T-cell (primary cell): ENCODE measurements at regions not wholly inside any gene's neighbourhood (a gene's known extent, or its start where the extent isn't known, plus 50 kb on each side); places are given as distances from the start of the nearest gene placed in this dataset.

Source experiments
- ATAC-seq, 4 experiments: fragments of 200-7000 bp in 3 of 4; fragments of 150-1000 bp in 1 of 4; cut with Tn5 transposase; replicated peaks in 1 of 4; 1 replicate in 3 of 4; 2 replicates in 1 of 4; pipeline ENCODE4 v1.10.0; 2021; ENCODE audit warnings: moderate library complexity in 3 of 4, mild to moderate bottlenecking in 2 of 4, moderate number of reproducible peaks in 1 of 4
- CTCF ChIA-PET, 2 donors: fragments of 300-600 bp; sonication (Branson Sonifier 250); formaldehyde crosslinking; loops; one replicate each; lab custom pipeline; 2022; ENCODE audit warnings: antibody characterized with exemption in 2 of 2; lab: Charles Lee
- POLR2A ChIA-PET, 2 donors: fragments of 300-600 bp; sonication (Branson Sonifier 250); formaldehyde crosslinking; loops; one replicate each; lab custom pipeline; 2022; ENCODE audit warnings: antibody characterized with exemption in 2 of 2; lab: Charles Lee
- DNase-seq, 35 experiments: peaks; one replicate each; pipeline versions ENCODE4 v3.0.0 to v3.0.0-alpha.2; 2013 to 2023
- H3K27ac ChIP-seq: one replicate; pipeline ENCODE4 v1.5.1; 2013; ENCODE audit warnings: low read length
- H3K27me3 ChIP-seq, 2 experiments: replicated peaks in 1 of 2; 1 replicate in 1 of 2; 2 replicates in 1 of 2; pipeline versions ENCODE4 v1.6.1 to v1.7.0; 2013; ENCODE audit warnings: low read length in 1 of 2, mixed read lengths in 1 of 2; ENCODE audit not compliant: control insufficient read depth in 2 of 2, insufficient read depth in 2 of 2; ENCODE audit errors: extremely low read depth in 1 of 2
- H3K36me3 ChIP-seq, 2 donors: 1 replicate in 1 of 2; 2 replicates in 1 of 2; pipeline versions ENCODE4 v1.6.1 to v1.7.0; 2013; ENCODE audit warnings: low read length in 1 of 2; ENCODE audit not compliant: control insufficient read depth in 2 of 2, insufficient read depth in 1 of 2; ENCODE audit errors: extremely low read depth in 1 of 2
- H3K4me1 ChIP-seq, 2 experiments: 1 replicate in 1 of 2; 2 replicates in 1 of 2; pipeline versions ENCODE4 v1.6.1 to v1.7.0; 2013; ENCODE audit warnings: low read length in 2 of 2, mixed read lengths in 1 of 2; ENCODE audit not compliant: insufficient read depth in 2 of 2, control insufficient read depth in 1 of 2; ENCODE audit errors: extremely low read depth in 1 of 2
- H3K4me3 ChIP-seq, 2 donors: 1 replicate in 1 of 2; 2 replicates in 1 of 2; pipeline versions ENCODE4 v1.5.1 to v1.7.0; 2013; ENCODE audit warnings: mild to moderate bottlenecking in 2 of 2, low read length in 1 of 2, moderate library complexity in 1 of 2; ENCODE audit not compliant: control insufficient read depth in 1 of 2; ENCODE audit errors: extremely low read depth in 1 of 2
- H3K9me3 ChIP-seq: 2 replicates; pipeline ENCODE4 v1.7.0; 2013
- H3K27ac Mint-ChIP-seq, 2 donors: one replicate each; pipeline ENCODE4 v1.8.0; 2020 to 2021; ENCODE audit warnings: mild to moderate bottlenecking in 2 of 2, mixed read lengths in 2 of 2
- H3K27me3 Mint-ChIP-seq, 2 donors: one replicate each; pipeline ENCODE4 v1.8.0; 2021 to 2022; ENCODE audit warnings: mixed read lengths in 2 of 2
- H3K36me3 Mint-ChIP-seq: one replicate; pipeline ENCODE4 v1.8.0; 2021; ENCODE audit warnings: mixed read lengths
- H3K4me1 Mint-ChIP-seq, 3 donors: one replicate each; pipeline ENCODE4 v1.8.0; 2020 to 2022; ENCODE audit warnings: mixed read lengths in 3 of 3, mild to moderate bottlenecking in 1 of 3
- H3K4me3 Mint-ChIP-seq, 3 donors: one replicate each; pipeline ENCODE4 v1.8.0; 2020 to 2022; ENCODE audit warnings: mild to moderate bottlenecking in 3 of 3, mixed read lengths in 3 of 3, moderate library complexity in 3 of 3
- H3K9me3 Mint-ChIP-seq, 3 donors: one replicate each; pipeline ENCODE4 v1.8.0; 2020 to 2022; ENCODE audit warnings: mixed read lengths in 3 of 3
- WGBS: methylation state at CpG from one replicate; pipeline ENCODE4 v1.1.5; 2013; ENCODE audit warnings: missing lambda C conversion rate; ENCODE audit not compliant: insufficient coverage; 5-methylcytosine and 5-hydroxymethylcytosine counted together

GRCh38 chr3:87363721-87364120 lies 87.3 kb upstream of the POU1F1 start:
- H3K36me3 Mint-ChIP-seq = no peaks in the 10 kb centered on the region
- H3K27me3 ChIP-seq = no peaks in the 10 kb centered on the region
- ChIA-PET POLR2A (no interaction called here), CTCF (interaction anchor here in 1 of 2 donors (1.0 kb wide), 1 partner anchor 10 kb away, joined by 3 read pairs; no protein-coding TSS in a partner anchor)
- no peak overlapping the region for H3K4me3 ChIP-seq
- no peaks in the 10 kb centered on the region for H3K4me1 Mint-ChIP-seq
- H3K9me3 Mint-ChIP-seq = no peaks in the 10 kb centered on the region
- no CpG with 5 or more reads among the region's 2 CpGs for WGBS
- ATAC-seq (no peak), DNase-seq (no peak)
- H3K27me3 Mint-ChIP-seq = peaks cover 7 to 15% of the 10 kb centered on the region in 2 donors
- no peaks in the 10 kb centered on the region for H3K4me1 ChIP-seq
- H3K27ac Mint-ChIP-seq = no peak overlapping the region
- no peak overlapping the region for H3K27ac ChIP-seq
- H3K36me3 ChIP-seq = no peaks in the 10 kb centered on the region
- no peaks in the 10 kb centered on the region for H3K9me3 ChIP-seq
- H3K4me3 Mint-ChIP-seq = no peak overlapping the region

GRCh38 chr3:87361956-87362355 lies 85.6 kb upstream of the POU1F1 start:
- Mint-ChIP-seq H3K27ac (no peak overlapping the region), H3K27me3 (peaks cover 2 to 11% of the 10 kb centered on the region in 2 donors), H3K9me3 (no peaks in the 10 kb centered on the region), H3K4me1 (no peaks in the 10 kb centered on the region), H3K36me3 (no peaks in the 10 kb centered on the region), H3K4me3 (no peak overlapping the region)
- H3K4me1 ChIP-seq = no peaks in the 10 kb centered on the region
- WGBS = no CpG with 5 or more reads among the region's 1 CpG
- H3K4me3 ChIP-seq = no peak overlapping the region
- H3K9me3 ChIP-seq = no peaks in the 10 kb centered on the region
- CTCF ChIA-PET = interaction anchor here (0.9 to 1.9 kb wide), 3 partner anchors 11 to 14 kb away, joined by 3 to 4 read pairs (median 3); no protein-coding TSS in a partner anchor
- no peak for ATAC-seq
- no peaks in the 10 kb centered on the region for H3K27me3 ChIP-seq
- POLR2A ChIA-PET = no interaction called here
- DNase-seq = no peak
- H3K27ac ChIP-seq = no peak overlapping the region
- no peaks in the 10 kb centered on the region for H3K36me3 ChIP-seq

DNA sequence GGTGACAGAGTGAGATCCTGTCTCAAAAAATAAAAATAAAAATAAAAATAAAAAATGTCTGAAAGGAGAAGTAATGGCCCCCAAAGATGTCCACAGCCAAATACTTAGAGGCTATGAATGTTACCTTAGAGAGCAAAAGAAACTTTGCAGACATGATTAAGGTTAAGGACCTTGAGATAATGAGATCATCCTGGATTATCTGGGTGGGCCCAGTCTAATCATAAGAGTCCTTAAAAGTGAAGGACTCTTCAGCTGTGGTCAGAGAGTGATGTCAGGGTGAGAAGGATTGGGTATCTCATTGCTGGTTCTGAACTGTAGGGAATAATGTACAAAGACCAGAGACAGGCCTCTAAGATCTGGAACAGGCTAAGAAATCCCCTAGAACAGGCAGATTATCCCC lies 84.9 kb upstream of the POU1F1 start:
- ChIA-PET POLR2A (no interaction called here), CTCF (interaction anchor here in 1 of 2 donors (0.9 to 1.2 kb wide), 2 partner anchors 10 to 13 kb away, joined by 3 read pairs; no protein-coding TSS in a partner anchor)
- no peaks in the 10 kb centered on the region for H3K9me3 ChIP-seq
- Mint-ChIP-seq H3K36me3 (no peaks in the 10 kb centered on the region), H3K4me3 (no peak overlapping the region), H3K27ac (no peak overlapping the region), H3K9me3 (no peaks in the 10 kb centered on the region), H3K4me1 (no peaks in the 10 kb centered on the region), H3K27me3 (peaks cover 0 to 11% of the 10 kb centered on the region in 2 donors)
- no peak overlapping the region for H3K4me3 ChIP-seq
- H3K27ac ChIP-seq = no peak overlapping the region
- DNase-seq (no peak), ATAC-seq (no peak)
- no peaks in the 10 kb centered on the region for H3K36me3 ChIP-seq
- no peaks in the 10 kb centered on the region for H3K4me1 ChIP-seq
- no peaks in the 10 kb centered on the region for H3K27me3 ChIP-seq

GRCh38 chr3:87359826-87360225 lies 83.4 kb upstream of the POU1F1 start:
- no peak overlapping the region for H3K4me3 ChIP-seq
- CTCF ChIA-PET = interaction anchor here in 1 of 2 donors (0.6 kb wide), 1 partner anchor 58 kb away, joined by 4 read pairs; no protein-coding TSS in a partner anchor
- ATAC-seq (no peak), DNase-seq (no peak)
- no peak overlapping the region for H3K27ac Mint-ChIP-seq
- H3K27me3 ChIP-seq = no peaks in the 10 kb centered on the region
- H3K36me3 ChIP-seq = no peaks in the 10 kb centered on the region
- no peaks in the 10 kb centered on the region for H3K4me1 Mint-ChIP-seq
- no peaks in the 10 kb centered on the region for H3K9me3 Mint-ChIP-seq
- no peaks in the 10 kb centered on the region for H3K36me3 Mint-ChIP-seq
- no peak overlapping the region for H3K4me3 Mint-ChIP-seq
- peaks cover 0 to 7% of the 10 kb centered on the region in 2 donors for H3K27me3 Mint-ChIP-seq
- POLR2A ChIA-PET = no interaction called here
- H3K9me3 ChIP-seq = no peaks in the 10 kb centered on the region
- WGBS = no CpG with 5 or more reads among the region's 2 CpGs
- no peak overlapping the region for H3K27ac ChIP-seq
- H3K4me1 ChIP-seq = no peaks in the 10 kb centered on the region

- Histone ChIP-seq H3K4me3 (no peak overlapping the region), H3K4me1 (no peaks in the 10 kb centered on the region), H3K36me3 (no peaks in the 10 kb centered on the region), H3K27me3 (no peaks in the 10 kb centered on the region), H3K9me3 (no peaks in the 10 kb centered on the region), H3K27ac (no peak overlapping the region)
- no peak overlapping the region for H3K27ac Mint-ChIP-seq
- H3K4me1 Mint-ChIP-seq = no peaks in the 10 kb centered on the region
- POLR2A ChIA-PET = no interaction called here
- H3K36me3 Mint-ChIP-seq = no peaks in the 10 kb centered on the region
- CTCF ChIA-PET = no interaction called here
- H3K4me3 Mint-ChIP-seq = no peak overlapping the region
- DNase-seq = no peak
- peaks cover 0 to 13% of the 10 kb centered on the region in 2 donors for H3K27me3 Mint-ChIP-seq
- ATAC-seq = no peak
- no peaks in the 10 kb centered on the region for H3K9me3 Mint-ChIP-seq
- WGBS = no CpG with 5 or more reads among the region's 4 CpGs
These were observed 82.6 kb upstream of the POU1F1 start for GRCh38 chr3:87359025-87359424.

- Mint-ChIP-seq H3K36me3 (no peaks in the 10 kb centered on the region), H3K4me3 (no peak overlapping the region), H3K9me3 (no peaks in the 10 kb centered on the region), H3K4me1 (no peaks in the 10 kb centered on the region), H3K27ac (no peak overlapping the region), H3K27me3 (peaks cover 3 to 9% of the 10 kb centered on the region in 2 donors)
- Histone ChIP-seq H3K36me3 (no peaks in the 10 kb centered on the region), H3K4me1 (no peaks in the 10 kb centered on the region), H3K27me3 (no peaks in the 10 kb centered on the region), H3K4me3 (no peak overlapping the region), H3K27ac (no peak overlapping the region), H3K9me3 (no peaks in the 10 kb centered on the region)
- DNase-seq (no peak), ATAC-seq (no peak)
- ChIA-PET POLR2A (no interaction called here), CTCF (interaction anchor here (0.6 to 0.9 kb wide), 3 partner anchors 9 to 44 kb away, joined by 3 read pairs; no protein-coding TSS in a partner anchor)
- WGBS = 68% methylated on average over 2 of the region's 2 CpGs
These were observed 81.7 kb upstream of the POU1F1 start for GRCh38 chr3:87358066-87358465.

GRCh38 chr3:87354398-87354797 lies 78.0 kb upstream of the POU1F1 start:
- Mint-ChIP-seq H3K4me3 (no peak overlapping the region), H3K27me3 (peaks cover 6% of the 10 kb centered on the region in 2 donors), H3K9me3 (no peaks in the 10 kb centered on the region), H3K27ac (no peak overlapping the region), H3K4me1 (no peaks in the 10 kb centered on the region), H3K36me3 (no peaks in the 10 kb centered on the region)
- no peak overlapping the region for H3K4me3 ChIP-seq
- no peaks in the 10 kb centered on the region for H3K4me1 ChIP-seq
- ATAC-seq (no peak), DNase-seq (no peak)
- no peaks in the 10 kb centered on the region for H3K27me3 ChIP-seq
- no peaks in the 10 kb centered on the region for H3K9me3 ChIP-seq
- POLR2A ChIA-PET = no interaction called here
- H3K36me3 ChIP-seq = no peaks in the 10 kb centered on the region
- no peak overlapping the region for H3K27ac ChIP-seq
- CTCF ChIA-PET = interaction anchor here in 1 of 2 donors (0.8 kb wide), 1 partner anchor 10 kb away, joined by 3 read pairs; no protein-coding TSS in a partner anchor
